ENCODE measurements at regions not wholly inside any gene's neighbourhood (a gene's known extent, or its start where the extent isn't known, plus 50 kb on each side); places are given as distances from the start of the nearest gene placed in this dataset.

GRCh38 chr5:99788482-99788881 is 746.7 kb upstream of the FAM174A start:
- in situ Hi-C loops (cut with MboI; ENCODE audit: low sequenced_read_pairs, unreplicated experiment) = no loop called here
- DNase-seq (ENCODE audit: low spot score) = no peak
- no peak for TF ChIP-seq CTCF (IDR thresholded peaks at IDR 0.05; ENCODE audit: borderline replicate concordance, control extremely low read depth, extremely low read depth, insufficient read depth, missing control alignments)

GRCh38 chr5:99775189-99775588 is 760.0 kb upstream of the FAM174A start:
- TF ChIP-seq CTCF (IDR thresholded peaks at IDR 0.05; ENCODE audit: borderline replicate concordance, control extremely low read depth, extremely low read depth, insufficient read depth, missing control alignments) = no peak
- no peak for DNase-seq (ENCODE audit: low spot score)
- in situ Hi-C loops (cut with MboI; ENCODE audit: low sequenced_read_pairs, unreplicated experiment) = no loop called here

GRCh38 chr5:99773290-99773689 is 761.9 kb upstream of the FAM174A start:
- DNase-seq (ENCODE audit: low spot score) = no peak
- no peak for TF ChIP-seq CTCF (IDR thresholded peaks at IDR 0.05; ENCODE audit: borderline replicate concordance, control extremely low read depth, extremely low read depth, insufficient read depth, missing control alignments)
- in situ Hi-C loops (cut with MboI; ENCODE audit: low sequenced_read_pairs, unreplicated experiment) = no loop called here

- no peak for DNase-seq (ENCODE audit: low spot score)
- TF ChIP-seq CTCF (IDR thresholded peaks at IDR 0.05; ENCODE audit: borderline replicate concordance, control extremely low read depth, extremely low read depth, insufficient read depth, missing control alignments) = no peak
- in situ Hi-C loops (cut with MboI; ENCODE audit: low sequenced_read_pairs, unreplicated experiment) = no loop called here
Measured at GRCh38 chr5:99771296-99771695, 763.9 kb upstream of the FAM174A start.

- DNase-seq (ENCODE audit: low spot score) = no peak
- no peak for TF ChIP-seq CTCF (IDR thresholded peaks at IDR 0.05; ENCODE audit: borderline replicate concordance, control extremely low read depth, extremely low read depth, insufficient read depth, missing control alignments)
- in situ Hi-C loops (cut with MboI; ENCODE audit: low sequenced_read_pairs, unreplicated experiment) = no loop called here
Measured at GRCh38 chr5:99765011-99765410, 770.2 kb upstream of the FAM174A start.

- in situ Hi-C loops (cut with MboI; ENCODE audit: low sequenced_read_pairs, unreplicated experiment) = no loop called here
- no peak for DNase-seq (ENCODE audit: low spot score)
- no peak for TF ChIP-seq CTCF (IDR thresholded peaks at IDR 0.05; ENCODE audit: borderline replicate concordance, control extremely low read depth, extremely low read depth, insufficient read depth, missing control alignments)
Measured at GRCh38 chr5:99763021-99763774, 772.0 kb upstream of the FAM174A start.
